NOMO-1 (cell line): ENCODE measurements at regions not wholly inside any gene's neighbourhood (a gene's known extent, or its start where the extent isn't known, plus 50 kb on each side); places are given as distances from the start of the nearest gene placed in this dataset.
"Not testable (repeated sequence)": the region's sequence is repeated elsewhere in the genome, so short reads cannot be mapped to it uniquely, and the experiment has no call there.

Experiments used
- DNase-seq, 2 experiments: peaks; one replicate each; lab custom pipeline; 2025; ENCODE audit not compliant: unreplicated experiment in 2 of 2; lab: John Stamatoyannopoulos, UW

- DNase-seq = no peak
Measured at GRCh38 chr1:30467101-30467500, 256.3 kb downstream of the MATN1 start.

GRCh38 chr1:30466610-30467009 is 256.8 kb downstream of the MATN1 start:
- DNase-seq = no peak

GRCh38 chr1:30466026-30466425 is 257.4 kb downstream of the MATN1 start:
- no peak for DNase-seq

GRCh38 chr1:30465096-30465495 is 258.3 kb downstream of the MATN1 start:
- no peak for DNase-seq

- no peak for DNase-seq
Measured at GRCh38 chr1:30464187-30464617, 259.2 kb downstream of the MATN1 start.

GRCh38 chr1:30462826-30463425 is 260.5 kb downstream of the MATN1 start:
- no peak for DNase-seq

- DNase-seq = no peak
Measured at GRCh38 chr1:30462166-30462565, 261.2 kb downstream of the MATN1 start.

- no peak for DNase-seq
Measured at GRCh38 chr1:30461640-30462039, 261.7 kb downstream of the MATN1 start.

GRCh38 chr1:30460661-30461060 is 262.7 kb downstream of the MATN1 start:
- no peak for DNase-seq

- not testable (repeated sequence) for DNase-seq
Measured at GRCh38 chr1:30458730-30459485, 264.5 kb downstream of the MATN1 start.

GRCh38 chr1:30452925-30453324 is 270.5 kb downstream of the MATN1 start:
- DNase-seq = no peak

- no peak for DNase-seq
Measured at GRCh38 chr1:30452170-30452569, 271.2 kb downstream of the MATN1 start.

- DNase-seq = no peak
Measured at GRCh38 chr1:30451532-30452125, 271.8 kb downstream of the MATN1 start.

- DNase-seq = no peak
Measured at GRCh38 chr1:30450818-30451233, 272.6 kb downstream of the MATN1 start.

GRCh38 chr1:30450148-30450817 is 273.1 kb downstream of the MATN1 start:
- DNase-seq = no peak

GRCh38 chr1:30449428-30450147 is 273.8 kb downstream of the MATN1 start:
- no peak for DNase-seq

- no peak for DNase-seq
Measured at GRCh38 chr1:30449003-30449402, 274.4 kb downstream of the MATN1 start.

- no peak for DNase-seq
Measured at GRCh38 chr1:30447701-30448100, 275.7 kb downstream of the MATN1 start.

- no peak for DNase-seq
Measured at GRCh38 chr1:30447080-30447479, 276.3 kb downstream of the MATN1 start.

GRCh38 chr1:30446508-30446907 is 276.9 kb downstream of the MATN1 start:
- DNase-seq = no peak

GRCh38 chr1:30446095-30446494 is 277.3 kb downstream of the MATN1 start:
- no peak for DNase-seq
